ENCODE measurements at regions not wholly inside any gene's neighbourhood (a gene's known extent, or its start where the extent isn't known, plus 50 kb on each side); places are given as distances from the start of the nearest gene placed in this dataset.

GRCh38 chr5:82684659-82685058 is 392.5 kb downstream of the TMEM167A start:
- DNase-seq: no peak

GRCh38 chr5:82684165-82684564 is 393.0 kb downstream of the TMEM167A start:
- DNase-seq: no peak

GRCh38 chr5:82679660-82680059 is 397.5 kb downstream of the TMEM167A start:
- no peak for DNase-seq

GRCh38 chr5:82676661-82677060 is 398.5 kb upstream of the RPS23 start:
- no peak for DNase-seq

GRCh38 chr5:82674671-82675070 is 396.5 kb upstream of the RPS23 start:
- DNase-seq: no peak

GRCh38 chr5:82673057-82673809 is 395.1 kb upstream of the RPS23 start:
- DNase-seq: no peak

- no peak for DNase-seq
Observed at GRCh38 chr5:82670692-82671091, 392.5 kb upstream of the RPS23 start.

GRCh38 chr5:82669720-82670119 is 391.6 kb upstream of the RPS23 start:
- no peak for DNase-seq

GRCh38 chr5:82666312-82666711 is 388.2 kb upstream of the RPS23 start:
- DNase-seq: no peak

- peak; percentile 92 for DNase-seq
Observed at GRCh38 chr5:82664732-82665131, 386.6 kb upstream of the RPS23 start.

- DNase-seq: no peak
Observed at GRCh38 chr5:82663225-82663624, 385.1 kb upstream of the RPS23 start.

- no peak for DNase-seq
Observed at GRCh38 chr5:82662340-82662739, 384.2 kb upstream of the RPS23 start.

GRCh38 chr5:82661933-82662332 is 383.8 kb upstream of the RPS23 start:
- DNase-seq: no peak

- no peak for DNase-seq
Observed at GRCh38 chr5:82661462-82661861, 383.3 kb upstream of the RPS23 start.

- DNase-seq: no peak
Observed at GRCh38 chr5:82659115-82659514, 381.0 kb upstream of the RPS23 start.

- peak; percentile 28 for DNase-seq
Observed at GRCh38 chr5:82657033-82657699, 379.0 kb upstream of the RPS23 start.

- DNase-seq: no peak
Observed at GRCh38 chr5:82656341-82656761, 378.2 kb upstream of the RPS23 start.

GRCh38 chr5:82655078-82655477 is 376.9 kb upstream of the RPS23 start:
- DNase-seq: no peak

- DNase-seq: no peak
Observed at GRCh38 chr5:82649943-82650342, 371.8 kb upstream of the RPS23 start.

- DNase-seq: no peak
Observed at GRCh38 chr5:82644766-82645165, 366.6 kb upstream of the RPS23 start.

- DNase-seq: no peak
Observed at GRCh38 chr5:82644229-82644628, 366.1 kb upstream of the RPS23 start.

GRCh38 chr5:82642313-82642712 is 364.2 kb upstream of the RPS23 start:
- peak; percentile 38 for DNase-seq

- DNase-seq: peak; percentile 92
Observed at GRCh38 chr5:82641331-82642003, 363.3 kb upstream of the RPS23 start.

GRCh38 chr5:82640916-82641315 is 362.8 kb upstream of the RPS23 start:
- DNase-seq: peak; percentile 26
